Fibroblast of skin of abdomen (primary cell): ENCODE measurements at regions not wholly inside any gene's neighbourhood (a gene's known extent, or its start where the extent isn't known, plus 50 kb on each side); places are given as distances from the start of the nearest gene placed in this dataset.
"Not testable (repeated sequence)": the region's sequence is repeated elsewhere in the genome, so short reads cannot be mapped to it uniquely, and the experiment has no call there.

ENCODE experiments used
- DNase-seq: peaks from one replicate; pipeline ENCODE4 v3.0.0-alpha.2; 2013

DNA sequence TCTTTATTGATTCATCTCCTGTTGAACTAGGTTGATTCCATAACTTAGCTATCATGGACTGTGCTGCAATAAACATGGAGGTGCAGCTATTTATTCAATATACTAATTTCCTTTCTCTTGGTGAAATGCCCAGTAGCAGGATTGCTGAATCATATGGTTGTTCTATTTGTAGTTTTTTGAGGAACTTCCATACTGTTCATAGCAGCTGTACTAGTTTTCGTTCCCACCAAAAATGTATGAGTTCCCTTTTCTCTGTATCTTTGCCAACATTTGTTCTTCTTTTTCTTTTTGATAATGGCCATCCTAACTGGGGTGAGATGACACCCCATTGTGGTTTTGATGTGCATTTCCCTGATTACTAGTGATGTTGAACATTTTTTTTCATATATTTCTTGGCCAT lies 87.2 kb upstream of the NAV2 start:
- DNase-seq: no peak

DNA sequence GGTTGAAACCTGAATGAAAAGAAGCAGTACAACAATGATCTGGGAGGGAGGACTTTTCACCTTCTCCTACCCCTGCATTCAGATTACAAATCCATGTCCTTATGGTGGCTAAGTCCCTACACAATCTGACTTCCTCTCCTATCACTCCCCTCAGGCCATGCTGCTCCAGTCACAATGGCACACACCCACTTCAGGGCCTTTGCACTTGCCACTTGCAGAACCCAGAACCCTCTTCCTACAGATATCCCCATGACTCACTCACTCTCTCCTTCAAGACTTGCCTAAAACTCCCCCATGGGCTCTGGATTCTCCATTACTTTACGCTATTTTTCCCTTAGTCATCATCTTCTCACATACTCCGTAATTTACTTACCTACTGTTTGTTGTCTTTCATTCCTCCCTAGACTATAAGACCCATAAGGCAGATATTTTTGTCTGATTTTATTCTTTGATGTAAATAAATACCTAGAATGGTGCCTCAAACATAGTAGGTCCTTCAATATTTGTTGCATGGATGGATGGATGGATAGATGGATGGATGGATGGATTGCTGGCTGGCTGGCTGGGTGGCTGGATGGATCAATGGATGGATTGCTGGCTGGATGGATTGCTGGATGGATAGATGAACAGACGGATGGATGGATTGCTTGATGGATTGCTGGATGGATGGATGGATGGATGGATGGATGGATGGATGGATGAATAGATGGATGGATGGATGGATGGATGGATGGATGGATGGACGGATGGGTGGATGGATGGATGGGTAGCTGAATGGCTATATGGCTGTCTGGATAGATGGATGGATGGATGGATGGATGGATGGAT lies 94.7 kb upstream of the NAV2 start:
- no peak for DNase-seq

DNA sequence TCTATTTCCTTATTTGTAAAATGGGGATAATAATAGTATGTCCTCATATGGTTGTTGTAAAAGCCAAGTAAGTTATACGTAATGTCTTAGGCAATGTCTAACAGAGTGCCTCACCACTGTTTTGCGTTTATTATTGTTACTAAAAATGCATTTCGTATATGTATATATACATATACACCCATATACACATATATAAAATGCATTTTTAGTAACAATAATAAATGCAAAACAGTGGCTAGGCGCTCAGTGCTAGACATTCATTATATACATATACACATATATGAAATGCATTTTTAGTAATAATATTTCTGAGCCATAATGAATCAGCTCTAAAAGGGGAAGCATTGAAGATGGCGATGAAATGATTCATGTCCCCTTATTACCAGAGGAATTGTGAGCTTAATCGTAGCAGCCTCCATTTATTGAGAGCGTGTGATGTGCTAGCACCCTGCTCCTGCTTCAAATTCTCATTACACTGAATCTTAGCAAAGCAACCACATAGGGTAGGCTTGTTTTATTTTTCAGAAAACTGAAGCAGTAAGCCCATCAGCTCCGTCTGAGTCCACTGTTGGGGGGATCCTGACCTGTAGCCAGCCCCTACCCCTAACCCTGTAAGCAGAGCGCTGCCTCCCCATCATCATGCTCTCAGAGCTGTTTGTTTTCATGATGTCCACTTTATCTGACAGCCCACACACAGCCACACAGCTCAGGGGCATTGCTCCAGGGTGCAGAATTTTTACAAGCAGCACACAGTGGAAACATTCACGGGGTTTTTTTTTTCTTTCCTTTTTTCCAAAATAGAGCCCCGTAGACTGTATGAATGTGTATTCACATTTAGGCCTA lies 97.1 kb upstream of the NAV2 start:
- DNase-seq: peak; percentile 51

DNA sequence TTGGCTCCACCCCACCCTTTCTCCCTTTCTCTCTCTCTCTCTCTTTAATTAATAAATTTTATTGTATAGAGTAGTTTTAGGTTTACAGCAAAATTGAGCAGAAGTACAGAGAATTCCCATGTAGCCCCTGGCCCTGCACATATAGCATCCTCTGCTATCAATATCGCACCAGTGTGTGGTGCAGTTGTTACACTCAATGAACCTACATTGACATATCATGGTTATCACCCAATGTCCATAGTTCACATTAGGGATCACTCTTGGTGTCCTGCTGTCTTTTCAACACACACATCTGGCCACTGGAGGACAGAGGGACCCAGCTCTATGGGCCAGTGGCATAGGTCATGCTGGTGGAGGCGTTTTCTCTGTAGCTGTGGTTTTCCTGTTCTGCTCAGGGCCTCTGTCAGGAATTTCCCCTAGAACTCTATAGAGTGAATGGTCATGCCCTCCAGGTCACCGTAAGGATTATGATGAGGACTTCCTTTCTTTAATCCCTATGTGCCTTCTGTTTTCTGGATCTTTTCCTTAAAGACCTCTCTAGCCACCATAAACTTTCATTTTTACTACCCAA lies 98.2 kb upstream of the NAV2 start:
- no peak for DNase-seq

DNA sequence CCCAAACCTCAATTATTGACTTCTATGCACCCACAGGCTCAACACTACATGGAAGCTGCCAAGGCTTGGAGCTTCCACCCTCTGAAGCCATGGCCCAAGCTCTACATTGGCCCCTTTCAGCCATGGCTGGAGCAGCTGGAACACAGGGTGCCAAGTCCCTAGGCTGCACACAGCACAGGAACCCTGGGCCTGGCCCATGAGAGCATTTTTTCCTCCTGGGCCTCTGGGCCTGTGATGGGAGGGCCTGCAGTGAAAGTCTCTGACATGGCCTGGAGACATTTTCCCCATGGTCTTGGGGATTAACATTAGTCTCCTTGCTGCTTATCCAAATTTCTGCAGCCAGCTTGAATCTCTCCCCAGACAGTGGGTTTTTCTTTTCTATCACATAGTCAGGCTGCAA lies 100.6 kb upstream of the NAV2 start:
- not testable (repeated sequence) for DNase-seq

DNA sequence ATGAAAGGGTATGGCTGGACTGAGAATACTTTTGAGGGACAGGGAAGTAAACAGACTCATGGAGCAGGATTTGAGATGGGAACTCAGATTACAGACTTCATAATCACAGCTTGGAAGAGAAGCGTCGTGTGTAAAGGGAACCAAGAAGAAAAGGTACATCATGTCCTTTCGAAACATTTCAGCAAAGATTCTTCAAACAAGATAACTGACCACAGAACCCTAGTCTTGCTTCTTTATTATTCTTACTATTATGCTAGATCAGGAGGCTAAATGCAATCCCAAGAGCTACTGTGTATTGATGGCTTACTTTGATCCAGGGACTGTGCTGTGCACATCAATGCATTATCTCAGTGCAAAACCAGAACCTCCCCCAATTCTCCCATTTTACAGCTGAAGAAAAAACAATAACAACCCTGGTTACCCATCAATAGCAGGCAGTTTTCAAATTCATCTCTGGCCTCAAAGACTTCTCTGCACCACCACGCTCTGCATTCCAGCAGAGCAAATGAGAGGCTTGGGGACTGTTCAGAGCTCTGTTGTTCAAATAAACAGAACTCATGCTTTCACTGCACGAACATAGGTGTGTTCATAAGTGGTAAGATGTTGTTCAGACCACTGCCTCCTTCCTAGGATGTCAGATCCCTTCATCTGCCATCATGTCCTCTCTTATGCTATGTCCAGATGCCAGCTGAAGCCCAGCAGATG lies 104.8 kb upstream of the NAV2 start:
- no peak for DNase-seq

DNA sequence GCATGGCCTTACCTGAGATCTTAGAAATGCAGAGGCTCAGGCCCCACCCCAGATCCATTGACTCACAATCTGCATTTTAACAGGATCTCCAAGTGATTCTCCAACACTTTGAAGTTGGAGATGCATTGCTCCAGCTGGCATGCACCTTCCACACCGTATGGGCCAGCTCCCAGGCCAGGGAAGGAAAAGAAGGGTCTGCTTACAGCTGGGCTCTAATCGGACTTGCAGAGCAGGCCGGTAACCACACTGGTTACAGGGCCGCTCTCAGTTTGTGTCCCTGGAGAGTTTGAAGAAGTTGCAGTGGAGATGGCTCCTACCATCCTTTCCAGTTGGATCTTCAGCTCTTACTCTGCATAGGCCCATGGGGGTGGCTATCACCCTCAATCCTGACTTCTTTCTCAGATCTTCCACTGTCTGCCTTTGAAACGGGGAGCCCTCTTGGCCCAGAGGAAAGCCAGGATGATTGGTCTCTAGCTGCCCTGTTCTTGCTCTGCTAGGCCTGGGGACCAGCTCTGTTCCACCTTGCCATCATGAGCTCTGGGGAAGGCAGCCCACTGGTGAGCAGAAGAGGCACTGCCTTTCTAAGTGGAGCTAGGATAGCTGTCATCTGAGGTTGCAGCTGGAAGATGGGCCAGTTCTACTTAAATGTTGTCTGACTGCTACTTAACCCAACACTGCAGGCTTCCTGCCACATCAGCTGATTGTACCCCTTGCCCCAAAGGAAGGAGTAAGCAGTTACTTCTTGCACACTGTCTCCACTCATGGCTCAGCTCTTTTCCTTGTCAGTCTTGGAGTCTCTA lies 105.6 kb upstream of the NAV2 start:
- no peak for DNase-seq

DNA sequence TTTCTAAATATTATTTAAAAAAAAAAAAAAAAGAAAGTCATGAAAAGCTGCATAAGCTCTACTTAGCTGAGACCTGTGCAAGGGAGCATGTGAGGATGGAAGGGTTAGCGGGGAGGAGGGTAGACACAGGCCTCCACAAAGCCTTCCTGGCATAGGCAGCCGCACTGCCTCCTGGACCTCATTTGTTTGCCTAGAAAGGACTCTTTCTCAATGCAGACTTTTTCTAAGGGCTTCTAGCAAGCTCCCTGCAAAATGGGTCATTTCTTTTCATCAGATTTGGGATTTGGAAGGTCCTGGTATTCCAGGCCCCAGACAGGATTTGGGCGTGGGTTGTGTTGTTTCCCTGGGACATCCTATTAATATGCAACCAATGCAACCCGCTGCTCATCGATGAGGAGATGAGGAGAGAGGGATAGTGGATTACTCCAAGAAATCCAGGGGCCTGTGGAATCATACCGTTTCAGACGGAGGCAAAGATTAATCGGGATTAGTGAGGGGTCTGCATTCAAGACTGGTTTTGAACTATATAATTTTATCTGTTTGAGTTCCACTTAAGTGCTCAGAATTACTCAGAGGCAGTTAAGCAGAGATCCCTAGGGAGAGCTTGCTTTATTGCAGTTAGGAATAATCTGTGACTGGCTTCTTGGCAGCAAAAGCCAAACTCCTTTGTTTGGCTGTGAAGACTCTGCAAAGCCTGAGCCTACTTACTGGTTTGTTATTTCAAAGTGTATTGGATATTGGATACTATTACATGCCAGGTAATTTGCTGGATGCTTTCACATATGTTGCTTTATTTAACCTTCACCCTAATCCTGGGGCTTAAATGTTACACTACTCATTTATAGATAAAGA lies 106.9 kb upstream of the NAV2 start:
- DNase-seq: peak; percentile 77

DNA sequence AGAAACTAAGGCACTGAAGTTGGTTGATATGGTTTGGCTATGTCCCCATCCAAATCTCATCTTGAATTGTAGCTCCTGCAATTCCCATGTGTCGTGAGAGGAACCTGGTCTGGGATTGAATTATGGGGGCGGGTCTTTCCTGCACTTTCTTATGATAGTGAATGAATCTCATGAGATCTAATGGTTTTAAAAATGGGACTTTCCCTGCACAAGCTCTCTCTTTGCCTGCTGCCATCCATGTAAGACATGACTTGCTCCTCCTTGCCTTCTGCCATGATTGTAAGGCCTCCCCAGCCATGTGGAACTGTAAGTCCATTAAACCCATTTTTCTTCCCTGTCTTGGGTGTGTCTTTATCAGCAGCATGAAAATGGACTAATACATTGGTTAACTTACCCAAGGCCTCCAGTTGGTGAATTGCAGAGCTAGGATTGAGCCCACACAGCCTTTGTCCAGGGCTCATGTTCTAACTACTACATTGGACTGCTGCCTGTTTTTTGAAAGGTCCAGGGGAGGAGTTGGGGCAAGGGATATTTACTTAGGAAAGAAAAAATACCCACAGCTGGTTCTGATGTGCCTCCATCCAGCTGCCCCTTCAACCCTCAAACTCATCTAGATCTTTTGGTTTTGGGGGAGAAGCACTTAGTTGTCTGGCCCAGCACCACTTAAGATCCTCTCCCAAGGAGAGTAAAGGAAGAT lies 107.8 kb upstream of the NAV2 start:
- no peak for DNase-seq

DNA sequence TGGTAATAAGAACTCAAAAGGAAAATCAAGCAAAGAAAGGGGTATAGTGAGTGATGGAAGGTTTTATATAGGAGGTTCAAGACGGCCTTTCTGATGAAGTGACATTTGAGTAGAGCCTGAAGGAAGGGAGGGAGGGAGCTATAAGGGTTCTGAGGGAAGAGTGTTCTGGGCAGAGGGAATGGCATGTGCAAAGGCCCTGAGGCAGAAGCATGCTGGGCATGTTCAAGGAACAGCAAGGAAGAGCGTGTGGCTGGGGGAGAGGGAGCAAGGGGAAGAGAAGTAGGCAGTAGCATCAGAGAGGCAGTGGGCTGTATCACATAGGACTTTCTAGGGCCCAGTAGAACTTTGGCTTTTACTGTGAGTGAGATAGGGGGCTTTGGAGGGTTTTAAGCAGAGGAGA lies 108.9 kb upstream of the NAV2 start:
- no peak for DNase-seq

DNA sequence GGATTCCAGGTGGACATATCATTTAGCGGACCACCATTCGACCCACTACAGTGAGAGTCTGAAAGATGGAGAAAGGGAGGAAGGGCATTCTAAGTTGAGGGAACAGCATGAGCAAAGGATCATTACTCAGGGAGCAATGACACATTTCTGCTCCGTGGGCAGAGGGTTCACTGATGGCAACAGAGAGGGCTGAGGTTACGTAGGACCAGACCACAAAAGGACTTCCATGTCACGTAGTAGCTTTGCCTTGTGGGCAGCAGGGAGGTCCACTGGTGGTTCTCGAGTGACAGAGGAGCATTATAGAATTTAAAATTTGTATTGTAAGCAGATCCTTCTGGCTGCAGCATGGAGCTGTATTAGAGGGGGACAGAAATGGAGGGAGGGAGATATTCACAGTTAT lies 109.7 kb upstream of the NAV2 start:
- no peak for DNase-seq

DNA sequence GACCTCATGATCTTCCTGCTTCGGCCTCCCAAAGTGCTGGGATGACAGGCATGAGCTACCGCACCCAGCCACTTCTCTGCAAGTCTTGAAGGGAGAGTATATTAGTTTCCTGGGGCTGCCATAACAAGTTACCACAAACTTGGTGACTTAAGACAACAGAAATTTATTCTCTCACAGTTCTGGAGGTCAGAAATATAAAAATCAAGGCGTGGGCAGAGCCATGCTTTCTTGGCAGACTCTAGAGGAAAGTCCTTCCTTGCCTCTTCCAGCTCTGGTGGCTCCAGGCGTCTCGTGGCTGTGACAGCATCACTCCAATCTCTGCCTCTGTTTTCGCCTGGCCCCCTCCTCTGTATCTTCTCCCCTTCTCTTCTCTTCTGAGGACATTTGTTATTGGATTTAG lies 110.2 kb upstream of the NAV2 start:
- DNase-seq: no peak

DNA sequence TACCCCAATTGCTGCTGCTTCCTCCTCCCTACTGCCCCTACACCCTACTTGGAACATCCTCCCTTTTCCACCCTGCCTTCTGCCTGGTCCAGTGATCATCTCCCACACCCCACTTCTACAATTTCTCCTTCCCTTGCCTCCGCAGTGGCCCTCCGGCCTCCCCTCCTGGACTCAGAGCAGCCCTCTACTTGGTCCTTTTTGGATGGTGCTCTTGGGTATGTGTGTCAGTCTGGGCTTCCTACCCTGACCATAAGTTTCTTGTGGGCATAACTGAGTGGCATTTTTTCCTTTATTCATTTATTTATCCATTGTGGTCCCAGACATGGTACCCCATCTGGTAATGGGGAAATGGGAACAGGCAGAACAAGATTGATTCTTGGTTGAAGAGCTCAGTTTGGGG lies 111.4 kb upstream of the NAV2 start:
- no peak for DNase-seq

DNA sequence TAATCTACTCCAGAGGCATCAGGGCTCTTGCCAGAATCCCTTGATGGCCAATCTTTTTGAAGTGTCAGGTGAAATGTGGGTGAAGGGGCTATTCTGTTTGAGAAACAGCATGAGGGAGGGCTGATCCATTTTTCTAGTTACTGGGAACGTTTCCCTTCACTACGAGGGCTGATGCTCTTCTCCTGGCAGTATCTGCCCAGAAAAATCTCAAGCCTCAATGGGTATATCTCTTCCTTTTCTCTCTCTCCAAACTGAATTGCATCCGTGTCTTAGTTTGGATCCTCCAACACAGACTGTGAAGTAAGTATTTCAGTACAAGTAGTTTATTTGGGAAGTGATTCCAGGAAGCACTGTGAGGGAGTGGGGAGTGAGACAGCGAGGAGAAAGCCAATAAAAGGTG lies 113.0 kb upstream of the NAV2 start:
- DNase-seq: no peak

DNA sequence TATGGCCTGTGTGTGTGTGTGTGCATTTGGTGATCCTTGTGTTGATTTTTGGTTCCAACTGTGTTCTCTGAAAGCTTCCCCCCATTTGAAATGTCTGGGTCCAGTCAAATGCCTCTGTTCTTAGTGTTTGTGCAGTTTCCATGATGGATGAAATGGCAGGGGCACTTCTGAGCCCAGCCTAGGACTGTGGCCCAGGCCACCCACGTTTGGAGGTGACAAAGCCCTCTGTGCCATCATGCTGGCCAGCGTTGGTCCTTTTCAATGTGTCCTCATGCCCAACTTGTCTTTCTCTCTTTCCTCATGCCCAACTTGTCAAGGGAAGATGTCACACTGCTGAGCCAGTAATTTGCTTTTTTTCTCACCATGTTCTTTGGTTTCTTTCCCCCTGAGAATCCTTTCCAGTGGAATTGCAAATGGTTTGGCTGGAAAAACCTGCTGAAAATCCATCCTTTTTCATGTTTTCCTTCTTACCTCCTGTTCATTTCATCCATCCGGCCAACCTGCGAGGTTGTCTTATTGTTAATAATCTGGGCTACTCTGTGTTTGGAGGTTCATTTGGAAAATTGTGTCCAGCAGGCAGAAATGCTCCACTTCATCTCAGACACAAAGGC lies 113.7 kb upstream of the NAV2 start:
- no peak for DNase-seq

DNA sequence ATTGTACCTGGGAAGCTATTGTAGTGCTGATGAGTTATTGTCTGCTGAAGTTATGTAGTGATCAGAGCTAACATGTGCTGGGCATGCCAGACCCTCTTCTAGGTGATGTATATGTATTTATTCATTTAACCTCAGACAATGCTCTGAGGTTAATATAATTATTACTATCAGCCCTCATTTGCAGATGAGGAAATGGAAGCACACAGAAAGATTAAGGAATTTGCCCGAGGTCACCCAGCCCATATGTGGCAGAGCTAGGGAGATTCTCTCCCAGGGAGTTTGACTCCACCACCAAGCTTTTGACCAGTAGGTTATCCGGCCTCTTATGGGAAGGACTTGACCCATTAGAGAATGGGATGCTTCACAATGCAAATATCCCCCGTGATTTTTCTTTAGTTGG lies 114.2 kb upstream of the NAV2 start:
- no peak for DNase-seq

DNA sequence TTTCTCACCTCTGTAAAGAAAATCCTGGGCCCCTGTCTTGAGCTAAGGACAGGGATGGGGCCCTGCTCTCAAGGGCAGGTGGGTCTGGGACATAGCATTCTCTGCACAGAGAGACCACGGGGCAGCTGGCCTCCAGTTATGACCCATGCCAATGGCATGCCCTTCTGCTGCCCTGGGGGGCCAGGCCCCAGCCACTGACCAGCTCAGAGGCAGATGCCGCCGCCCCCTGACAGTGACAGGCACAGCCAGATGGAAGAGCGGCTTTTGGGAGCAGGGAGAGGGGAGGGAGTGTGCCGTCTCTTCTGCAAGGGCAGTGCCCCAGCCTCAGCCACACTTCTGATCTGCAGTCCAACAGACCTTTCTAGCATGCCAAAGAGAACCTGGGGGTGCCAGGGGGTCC lies 114.8 kb upstream of the NAV2 start:
- DNase-seq: no peak

DNA sequence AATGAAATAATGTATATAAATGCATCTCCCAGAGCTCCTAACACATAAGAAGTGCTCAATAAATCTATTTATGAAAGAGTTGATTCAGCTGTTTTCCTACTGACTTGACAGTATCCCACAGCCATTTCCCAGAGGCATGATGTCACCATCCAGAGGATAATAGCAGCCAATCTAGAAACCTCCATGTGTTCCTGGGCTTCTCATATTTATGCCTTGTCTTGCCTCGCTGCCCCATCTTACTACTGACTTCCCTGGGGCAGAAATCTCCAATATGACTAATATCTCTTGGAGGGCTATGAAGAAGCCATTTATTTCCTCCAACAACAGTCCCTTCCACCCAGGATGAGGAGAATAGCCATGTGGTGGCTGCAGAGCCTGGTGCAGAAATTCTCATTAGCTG lies 115.4 kb upstream of the NAV2 start:
- peak; percentile 82 for DNase-seq

DNA sequence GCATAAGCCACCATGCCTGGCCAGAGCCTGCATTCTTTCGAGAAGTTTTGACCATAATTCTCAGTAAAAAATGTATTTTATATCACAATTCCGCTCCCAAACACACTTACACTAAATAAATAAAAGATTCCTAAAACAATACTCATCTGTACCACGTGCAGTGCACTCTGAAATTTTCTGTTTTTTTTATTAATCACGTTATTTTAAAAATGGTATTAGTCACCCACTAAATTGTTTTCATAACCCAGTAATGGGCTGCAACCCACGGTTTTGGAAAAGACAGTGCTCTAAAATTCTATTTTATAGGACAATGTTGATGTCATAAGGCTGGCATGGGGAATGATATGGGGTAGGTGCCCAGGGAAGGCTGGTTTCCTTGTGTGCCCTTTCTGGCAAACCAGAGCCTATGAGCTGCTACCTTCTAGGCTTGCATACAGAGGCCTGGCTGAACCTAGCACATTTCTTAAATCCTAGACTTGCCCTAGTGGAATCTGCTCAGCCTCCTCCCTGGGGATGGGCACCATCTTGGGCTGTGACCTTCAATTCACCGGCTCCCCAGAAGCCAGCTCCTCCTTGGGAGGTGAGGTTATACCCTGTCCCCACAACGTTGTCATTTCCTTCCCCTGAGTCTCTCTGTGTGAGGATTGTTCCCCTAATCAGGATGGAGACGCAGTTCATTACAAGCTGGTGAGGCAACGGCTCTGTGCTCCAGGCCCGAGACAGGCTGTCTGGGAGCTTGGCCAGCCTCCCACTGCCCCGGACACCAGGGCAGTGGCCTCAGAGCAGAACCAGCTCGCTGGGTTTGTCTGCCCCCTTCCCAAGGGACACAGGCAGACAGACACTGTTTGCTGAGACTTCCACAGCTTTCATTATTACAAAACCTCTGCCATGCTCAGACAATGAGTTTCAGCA lies 116.5 kb upstream of the NAV2 start:
- DNase-seq: peak; percentile 90
